Ectodermal cell (in vitro differentiated cells): ENCODE measurements at regions not wholly inside any gene's neighbourhood (a gene's known extent, or its start where the extent isn't known, plus 50 kb on each side); places are given as distances from the start of the nearest gene placed in this dataset.
"Not testable (repeated sequence)": the region's sequence is repeated elsewhere in the genome, so short reads cannot be mapped to it uniquely, and the experiment has no call there.

ENCODE experiments used
- H3K27ac ChIP-seq: 2 replicates; pipeline ENCODE4 v1.7.0; 2013; ENCODE audit warnings: mild to moderate bottlenecking, low read depth, low read length; ENCODE audit not compliant: insufficient read depth, poor library complexity, severe bottlenecking
- H3K27me3 ChIP-seq: 2 replicates; pipeline ENCODE4 v1.7.0; 2013; ENCODE audit warnings: mild to moderate bottlenecking, low read length; ENCODE audit not compliant: insufficient read depth, control insufficient read depth, poor library complexity, severe bottlenecking
- H3K36me3 ChIP-seq: one replicate; pipeline ENCODE4 v1.7.0; 2013; ENCODE audit warnings: low read length; ENCODE audit not compliant: control insufficient read depth, insufficient read depth
- H3K4me1 ChIP-seq: one replicate; pipeline ENCODE4 v1.7.0; 2013; ENCODE audit warnings: low read length; ENCODE audit not compliant: control insufficient read depth, insufficient read depth
- H3K4me3 ChIP-seq: 2 replicates; pipeline ENCODE4 v1.7.0; 2013; ENCODE audit warnings: low read depth, low read length, control low read depth; ENCODE audit not compliant: insufficient read depth
- H3K9me3 ChIP-seq: 2 replicates; pipeline ENCODE4 v1.7.0; 2013; ENCODE audit warnings: mild to moderate bottlenecking, low read length, moderate library complexity; ENCODE audit not compliant: control insufficient read depth
- WGBS, 2 experiments: methylation state at CpG; one replicate each; pipeline ENCODE4 v1.1.7; 2013; ENCODE audit warnings: missing lambda C conversion rate in 2 of 2; 5-methylcytosine and 5-hydroxymethylcytosine counted together

DNA sequence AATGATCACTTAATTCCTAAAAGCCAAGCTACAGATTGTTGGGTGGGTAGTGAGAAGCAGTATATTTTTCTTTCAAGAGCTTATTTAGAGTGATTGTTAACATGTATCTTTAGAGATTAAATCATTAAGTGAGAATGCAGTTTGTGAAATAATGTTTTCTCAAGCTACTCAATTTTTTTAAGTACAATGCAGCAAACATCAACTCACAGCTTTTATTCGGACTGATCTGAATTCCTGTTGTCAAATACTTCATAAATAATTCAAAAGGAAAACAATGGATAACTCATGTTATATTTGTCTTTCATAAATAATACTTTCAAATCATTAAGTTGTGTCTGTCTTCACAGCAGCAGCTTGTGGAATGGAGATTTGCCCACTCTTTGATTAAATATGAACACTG is 271.1 kb upstream of the DEPDC1 start:
- H3K4me3 ChIP-seq = no peak overlapping the region
- no peaks in the 10 kb centered on the region for H3K27me3 ChIP-seq
- H3K9me3 ChIP-seq = no peaks in the 10 kb centered on the region
- H3K4me1 ChIP-seq = no peaks in the 10 kb centered on the region
- no peaks in the 10 kb centered on the region for H3K36me3 ChIP-seq
- WGBS, 2 experiments = 71% methylated on average over 1 of the region's 1 CpG; no CpG with 5 or more reads in 1 of the 2 experiments
- H3K27ac ChIP-seq = no peak overlapping the region

DNA sequence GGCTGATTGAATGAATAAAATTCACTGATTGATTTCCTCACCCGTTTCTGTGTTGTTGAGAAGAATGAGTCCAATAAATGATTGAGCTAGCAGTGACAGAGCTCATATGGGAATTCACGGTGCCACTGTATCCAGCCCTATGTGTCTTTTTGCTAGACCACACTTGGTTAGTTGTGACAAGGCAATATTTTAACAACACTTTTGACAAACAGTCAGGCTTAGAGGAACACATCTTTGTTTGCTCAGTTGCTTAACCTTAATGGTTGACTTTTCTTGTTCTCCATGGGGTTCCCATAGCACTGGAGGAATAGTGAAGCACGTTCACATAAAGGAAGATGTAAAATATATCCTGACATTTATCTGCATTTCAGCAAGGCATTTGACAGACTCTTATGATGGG is 273.9 kb upstream of the DEPDC1 start:
- H3K36me3 ChIP-seq = no peaks in the 10 kb centered on the region
- H3K9me3 ChIP-seq = no peaks in the 10 kb centered on the region
- H3K27me3 ChIP-seq = no peaks in the 10 kb centered on the region
- H3K27ac ChIP-seq = no peak overlapping the region
- no peaks in the 10 kb centered on the region for H3K4me1 ChIP-seq
- WGBS, 2 experiments = 91% methylated on average over 3 of the region's 3 CpGs
- H3K4me3 ChIP-seq = no peak overlapping the region

- 87 to 98% methylated on average over 3 of the region's 3 CpGs for WGBS, 2 experiments
- no peak overlapping the region for H3K4me3 ChIP-seq
- H3K27ac ChIP-seq = no peak overlapping the region
- H3K9me3 ChIP-seq = no peaks in the 10 kb centered on the region
- no peaks in the 10 kb centered on the region for H3K27me3 ChIP-seq
- H3K36me3 ChIP-seq = no peaks in the 10 kb centered on the region
- no peaks in the 10 kb centered on the region for H3K4me1 ChIP-seq
Measured at GRCh38 chr1:68777851-68778250, 281.0 kb upstream of the DEPDC1 start.

DNA sequence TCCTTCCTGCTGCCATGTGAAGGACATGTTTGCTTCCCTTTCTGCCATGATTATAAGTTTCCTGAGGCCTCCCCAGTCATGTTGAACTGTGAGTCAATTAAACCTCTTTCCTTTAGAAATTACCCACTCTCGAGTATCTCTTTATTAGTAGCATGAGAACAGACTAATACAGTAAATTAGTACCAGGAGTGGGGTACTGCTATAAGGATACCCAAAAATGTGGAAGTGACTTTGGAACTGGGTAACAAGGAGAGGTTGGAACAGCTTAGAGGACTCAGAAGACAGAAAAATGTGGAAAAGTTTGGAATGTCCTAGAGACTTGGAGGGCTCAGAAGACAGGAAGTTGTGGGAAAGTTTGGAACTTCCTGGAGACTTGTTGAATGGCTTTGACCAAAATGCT is 283.0 kb upstream of the DEPDC1 start:
- not testable (repeated sequence) for H3K36me3 ChIP-seq, H3K27ac ChIP-seq, H3K4me1 ChIP-seq, H3K4me3 ChIP-seq, H3K9me3 ChIP-seq, H3K27me3 ChIP-seq
- 86% methylated on average over 1 of the region's 1 CpG; no CpG with 5 or more reads in 1 of the 2 experiments for WGBS, 2 experiments

DNA sequence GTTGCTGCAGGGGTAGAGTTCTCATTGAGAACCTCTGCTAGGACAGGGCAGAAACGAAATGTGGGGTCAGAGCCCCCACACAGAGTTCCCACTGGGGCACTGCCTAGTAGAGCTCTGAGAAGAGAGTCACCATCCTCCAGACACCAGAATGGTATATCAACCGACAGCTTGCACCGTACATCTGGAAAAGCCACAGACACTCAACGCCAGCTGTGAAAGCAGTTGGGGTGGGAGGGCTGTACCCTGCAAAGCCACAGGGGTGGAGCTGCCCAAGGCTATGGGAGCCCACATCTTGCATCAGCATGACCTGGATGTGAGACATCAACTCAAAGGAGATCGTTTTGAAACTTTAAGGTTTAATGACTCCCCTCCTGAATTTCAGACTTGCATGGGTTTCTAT is 284.0 kb upstream of the DEPDC1 start:
- no peaks in the 10 kb centered on the region for H3K4me1 ChIP-seq
- no peak overlapping the region for H3K27ac ChIP-seq
- H3K9me3 ChIP-seq = no peaks in the 10 kb centered on the region
- H3K36me3 ChIP-seq = no peaks in the 10 kb centered on the region
- no peak overlapping the region for H3K4me3 ChIP-seq
- no peaks in the 10 kb centered on the region for H3K27me3 ChIP-seq
- 88% methylated on average over 5 of the region's 5 CpGs for WGBS, 2 experiments

DNA sequence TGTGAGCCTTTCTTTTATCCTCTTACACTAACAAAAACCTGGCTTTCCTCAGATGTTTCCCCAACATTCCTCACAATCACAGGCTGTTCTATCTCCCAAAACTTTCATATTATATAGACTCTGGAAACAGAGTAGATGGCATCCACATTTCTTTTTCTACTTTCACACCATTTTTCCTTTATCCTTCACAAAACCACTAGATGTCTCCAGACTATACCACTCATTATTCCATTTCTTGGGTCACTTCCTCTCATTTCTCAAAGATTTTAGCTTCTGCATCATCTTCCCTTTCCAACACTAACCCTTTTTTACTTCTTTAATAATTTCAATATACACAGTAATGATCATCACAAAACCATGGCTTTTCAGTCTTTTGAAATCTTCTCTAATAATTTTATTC is 286.0 kb upstream of the DEPDC1 start:
- no peak overlapping the region for H3K27ac ChIP-seq
- H3K4me1 ChIP-seq = no peaks in the 10 kb centered on the region
- H3K9me3 ChIP-seq = no peaks in the 10 kb centered on the region
- H3K4me3 ChIP-seq = no peak overlapping the region
- no peaks in the 10 kb centered on the region for H3K36me3 ChIP-seq
- H3K27me3 ChIP-seq = no peaks in the 10 kb centered on the region

GRCh38 chr1:68785328-68785727 is 288.4 kb upstream of the DEPDC1 start:
- H3K36me3 ChIP-seq = no peaks in the 10 kb centered on the region
- WGBS, 2 experiments = 38 to 45% methylated on average over 2 of the region's 2 CpGs

DNA sequence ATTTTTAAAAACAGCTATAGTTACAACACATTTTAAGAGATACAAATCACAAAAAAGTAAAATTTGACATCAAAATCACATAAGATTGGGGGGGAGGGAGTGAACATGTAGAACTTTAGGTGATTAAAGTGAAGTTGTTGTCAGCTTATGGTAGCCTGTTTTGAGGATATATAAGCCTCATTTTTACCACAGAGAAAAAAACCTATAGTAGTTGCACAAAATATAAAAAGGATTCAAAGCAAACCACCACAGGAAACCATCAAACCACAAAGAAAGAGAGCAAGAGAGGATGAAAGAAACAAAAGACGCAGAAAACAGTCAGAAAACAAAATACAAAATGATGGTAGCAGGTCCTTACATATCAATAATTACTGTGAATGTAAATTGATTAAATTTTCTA is 291.9 kb upstream of the DEPDC1 start:
- no CpG with 5 or more reads among the region's 1 CpG for WGBS, 2 experiments
- H3K4me1 ChIP-seq = no peaks in the 10 kb centered on the region
- no peak overlapping the region for H3K27ac ChIP-seq
- H3K9me3 ChIP-seq = no peaks in the 10 kb centered on the region
- no peaks in the 10 kb centered on the region for H3K27me3 ChIP-seq
- no peaks in the 10 kb centered on the region for H3K36me3 ChIP-seq
- no peak overlapping the region for H3K4me3 ChIP-seq

More at GRCh38 chr1:68785328-68785727, 288.4 kb upstream of the DEPDC1 start:
- no peaks in the 10 kb centered on the region for H3K4me1 ChIP-seq
- H3K9me3 ChIP-seq = no peaks in the 10 kb centered on the region
- no peak overlapping the region for H3K27ac ChIP-seq
- H3K27me3 ChIP-seq = no peaks in the 10 kb centered on the region
- H3K4me3 ChIP-seq = no peak overlapping the region

- Histone ChIP-seq H3K9me3 (no peaks in the 10 kb centered on the region), H3K36me3 (no peaks in the 10 kb centered on the region), H3K4me3 (no peak overlapping the region), H3K4me1 (no peaks in the 10 kb centered on the region), H3K27me3 (no peaks in the 10 kb centered on the region), H3K27ac (no peak overlapping the region)
- 94 to 97% methylated on average over 2 to 3 of the region's 3 CpGs for WGBS, 2 experiments
Measured at GRCh38 chr1:68791800-68792199, 294.9 kb upstream of the DEPDC1 start.

DNA sequence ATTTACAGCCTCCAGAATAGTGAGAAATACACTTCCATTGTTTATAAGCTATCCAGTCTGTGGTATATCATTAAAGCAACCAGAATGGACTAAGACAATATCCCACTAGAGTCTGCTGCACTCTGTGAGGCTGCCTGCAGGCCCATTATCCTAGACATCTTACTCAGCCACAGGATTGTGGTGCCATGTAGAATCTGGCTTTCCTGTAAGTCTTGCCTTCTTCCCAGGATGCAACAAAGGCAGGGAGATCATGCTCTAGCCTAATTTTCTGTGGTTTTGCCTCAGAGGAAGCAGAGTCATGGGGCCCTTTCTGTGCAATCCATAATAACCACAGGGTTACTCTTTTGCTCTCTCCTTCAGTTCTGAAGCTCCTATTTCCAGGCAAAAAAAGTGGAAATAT is 299.1 kb upstream of the DEPDC1 start:
- Histone ChIP-seq H3K9me3 (no peaks in the 10 kb centered on the region), H3K4me1 (no peaks in the 10 kb centered on the region), H3K27me3 (no peaks in the 10 kb centered on the region), H3K36me3 (no peaks in the 10 kb centered on the region), H3K27ac (no peak overlapping the region), H3K4me3 (no peak overlapping the region)

- Histone ChIP-seq H3K4me1 (no peaks in the 10 kb centered on the region), H3K9me3 (no peaks in the 10 kb centered on the region), H3K36me3 (no peaks in the 10 kb centered on the region), H3K27me3 (no peaks in the 10 kb centered on the region), H3K27ac (no peak overlapping the region), H3K4me3 (no peak overlapping the region)
Measured at GRCh38 chr1:68796888-68797287, 300.0 kb upstream of the DEPDC1 start.
